Keratinocyte (primary cell): ENCODE measurements at regions not wholly inside any gene's neighbourhood (a gene's known extent, or its start where the extent isn't known, plus 50 kb on each side); places are given as distances from the start of the nearest gene placed in this dataset.

Experiments used
- CTCF ChIP-seq, 3 experiments: IDR thresholded peaks in 1 of 3; conservative IDR thresholded peaks in 1 of 3; optimal IDR thresholded peaks in 1 of 3; 2 replicates in 2 of 3; 3 replicates in 1 of 3; pipeline versions ENCODE3 to v1.5.1; 2011; ENCODE audit warnings: low read length in 3 of 3, mild to moderate bottlenecking in 3 of 3, moderate library complexity in 2 of 3, control low read depth in 1 of 3, inconsistent platforms in 1 of 3; ENCODE audit not compliant: insufficient read depth in 2 of 3; ENCODE audit errors: extremely low read depth in 1 of 3
- EZH2 ChIP-seq: IDR thresholded peaks from one replicate; pipeline ENCODE4 v1.6.1; 2012; ENCODE audit warnings: inconsistent platforms, mild to moderate bottlenecking, low read length, moderate library complexity

- TF ChIP-seq EZH2: no peak
- no peak for TF ChIP-seq CTCF (optimal IDR thresholded peaks at IDR 0.05 in 1 of 3, IDR thresholded peaks at IDR 0.05 in 1 of 3, conservative IDR thresholded peaks at IDR 0.05 in 1 of 3; ENCODE audit: extremely low read depth in 1 of 3, insufficient read depth in 2 of 3, low read length in 3 of 3)
Observed at GRCh38 chr2:76174505-76174904, 463.8 kb upstream of the GCFC2 start.
